Hepatocyte (in vitro differentiated cells): ENCODE measurements at regions not wholly inside any gene's neighbourhood (a gene's known extent, or its start where the extent isn't known, plus 50 kb on each side); places are given as distances from the start of the nearest gene placed in this dataset.

Experiments
- EZH2 ChIP-seq: fragments of 200-600 bp; sonication (generic); IDR thresholded peaks from 2 replicates; pipeline ENCODE4 v1.6.1; 2016; ENCODE audit warnings: antibody characterized with exemption, mild to moderate bottlenecking, borderline replicate concordance
- EZH2phosphoT487 ChIP-seq: fragments of 200-600 bp; sonication (generic); IDR thresholded peaks from one replicate; pipeline ENCODE4 v1.6.1; 2018; ENCODE audit warnings: antibody characterized with exemption, mild to moderate bottlenecking, low read depth, moderate library complexity; ENCODE audit not compliant: unreplicated experiment, severe bottlenecking
- TF ChIP-seq, protein P1 (sequence below): fragments of 200-600 bp; sonication (generic); IDR thresholded peaks from 2 replicates; pipeline ENCODE4 v1.5.1; 2016; ENCODE audit warnings: antibody characterized with exemption, mild to moderate bottlenecking; ENCODE audit not compliant: poor library complexity

DNA sequence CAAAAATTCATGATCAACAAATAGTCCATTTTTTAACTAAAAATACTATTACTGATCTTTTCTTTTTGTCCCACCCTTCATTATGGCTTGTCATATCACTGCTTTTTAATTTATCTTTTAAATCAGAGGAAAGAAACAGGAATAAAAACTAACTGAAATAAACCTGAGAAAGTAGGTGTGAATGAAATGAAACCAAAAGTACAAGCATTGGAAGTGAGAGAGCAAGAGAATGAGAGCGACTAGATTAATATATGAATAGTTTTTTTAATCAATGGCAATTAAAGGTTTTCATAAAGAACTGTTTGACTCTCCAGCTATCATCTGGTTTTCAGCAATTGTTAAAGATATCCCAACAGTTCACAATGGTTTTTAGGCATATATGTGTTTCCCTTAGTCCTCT lies 137.8 kb downstream of the SPAG6 start:
- TF ChIP-seq, protein P1, sequence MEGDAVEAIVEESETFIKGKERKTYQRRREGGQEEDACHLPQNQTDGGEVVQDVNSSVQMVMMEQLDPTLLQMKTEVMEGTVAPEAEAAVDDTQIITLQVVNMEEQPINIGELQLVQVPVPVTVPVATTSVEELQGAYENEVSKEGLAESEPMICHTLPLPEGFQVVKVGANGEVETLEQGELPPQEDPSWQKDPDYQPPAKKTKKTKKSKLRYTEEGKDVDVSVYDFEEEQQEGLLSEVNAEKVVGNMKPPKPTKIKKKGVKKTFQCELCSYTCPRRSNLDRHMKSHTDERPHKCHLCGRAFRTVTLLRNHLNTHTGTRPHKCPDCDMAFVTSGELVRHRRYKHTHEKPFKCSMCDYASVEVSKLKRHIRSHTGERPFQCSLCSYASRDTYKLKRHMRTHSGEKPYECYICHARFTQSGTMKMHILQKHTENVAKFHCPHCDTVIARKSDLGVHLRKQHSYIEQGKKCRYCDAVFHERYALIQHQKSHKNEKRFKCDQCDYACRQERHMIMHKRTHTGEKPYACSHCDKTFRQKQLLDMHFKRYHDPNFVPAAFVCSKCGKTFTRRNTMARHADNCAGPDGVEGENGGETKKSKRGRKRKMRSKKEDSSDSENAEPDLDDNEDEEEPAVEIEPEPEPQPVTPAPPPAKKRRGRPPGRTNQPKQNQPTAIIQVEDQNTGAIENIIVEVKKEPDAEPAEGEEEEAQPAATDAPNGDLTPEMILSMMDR: no peak
- TF ChIP-seq EZH2phosphoT487: no peak
- no peak for TF ChIP-seq EZH2
